GM12878 (cell line): ENCODE measurements at regions not wholly inside any gene's neighbourhood (a gene's known extent, or its start where the extent isn't known, plus 50 kb on each side); places are given as distances from the start of the nearest gene placed in this dataset.
"Not testable (repeated sequence)": the region's sequence is repeated elsewhere in the genome, so short reads cannot be mapped to it uniquely, and the experiment has no call there.

Source experiments
- ATAC-seq: fragments of 200-7000 bp; cut with Tn5 transposase; 3 replicates; pipeline ENCODE4 v1.9.1; 2020; ENCODE audit warnings: mild to moderate bottlenecking, moderate library complexity
- BruUV-seq: library from RNA; stranded (reverse); fragments of 400-500 nt; replicated peaks from 2 replicates; lab custom pipeline; 2021; lab: Mats Ljungman, UMichigan
- CTCF ChIA-PET: fragments of 300-600 bp; sonication (Branson Sonifier 250); formaldehyde crosslinking; extraction: SDS; loops from one replicate; lab custom pipeline; 2021; ENCODE audit warnings: inconsistent platforms; lab: Yijun Ruan, JAX
- POLR2A ChIA-PET: fragments of 350-600 bp; formaldehyde crosslinking; extraction: SDS; loops from one replicate; lab custom pipeline; 2021; ENCODE audit warnings: inconsistent platforms; lab: Charles Lee
- RAD21 ChIA-PET: fragments of 300-600 bp; sonication (Branson Sonifier 250); formaldehyde crosslinking; loops from one replicate; lab custom pipeline; 2023; ENCODE audit warnings: antibody characterized with exemption; ENCODE audit not compliant: unreplicated experiment; lab: Charles Lee
- SMC1A ChIA-PET: fragments of 300-600 bp; sonication (Branson Sonifier 250); formaldehyde crosslinking; loops from one replicate; lab custom pipeline; 2023; ENCODE audit not compliant: unreplicated experiment, uncharacterized antibody; lab: Charles Lee
- DNase-seq: peaks from one replicate; pipeline ENCODE4 v3.0.0-alpha.2; 2011; ENCODE audit warnings: low read depth, low spot score
- FAIRE-seq: peaks from 3 replicates; lab custom pipeline; 2011; peaks lifted over from hg19 to GRCh38; lab: Jason Lieb, UNC
- H2AFZ ChIP-seq: 2 replicates; pipeline ENCODE4 v1.6.0; 2011; ENCODE audit warnings: low read depth, low read length, control low read depth; ENCODE audit not compliant: control insufficient read depth
- H3K27ac ChIP-seq: 2 replicates; pipeline ENCODE4 v1.5.1; 2011; ENCODE audit warnings: control low read depth; ENCODE audit not compliant: control insufficient read depth, insufficient read depth
- H3K27me3 ChIP-seq, 2 experiments: replicated peaks in 1 of 2; 2 replicates each; pipeline versions ENCODE4 v1.6.0 to v1.6.1; 2011; ENCODE audit warnings: low read length in 1 of 2; ENCODE audit not compliant: control insufficient read depth in 2 of 2, insufficient read depth in 2 of 2
- H3K36me3 ChIP-seq, 2 experiments: 2 replicates each; pipeline ENCODE4 v1.5.1; 2011; ENCODE audit warnings: low read length in 1 of 2; ENCODE audit not compliant: control insufficient read depth in 2 of 2, insufficient read depth in 2 of 2
- H3K4me1 ChIP-seq: 2 replicates; pipeline ENCODE4 v1.6.1; 2011; ENCODE audit warnings: mild to moderate bottlenecking, low read length, moderate library complexity, mixed read lengths; ENCODE audit not compliant: control insufficient read depth, insufficient read depth
- H3K4me2 ChIP-seq: 2 replicates; pipeline ENCODE4 v1.6.0; 2011; ENCODE audit warnings: control low read depth; ENCODE audit not compliant: control insufficient read depth, insufficient read depth
- H3K4me3 ChIP-seq: fragments of 200-600 bp; sonication (generic); 2 replicates; pipeline ENCODE4 v1.5.1; 2016
- H3K79me2 ChIP-seq: 2 replicates; pipeline ENCODE4 v1.6.0; 2011; ENCODE audit warnings: low read length; ENCODE audit not compliant: control insufficient read depth, insufficient read depth
- H3K9ac ChIP-seq: 2 replicates; pipeline ENCODE4 v1.8.0; 2011; ENCODE audit warnings: low read length, control low read depth, mixed read lengths; ENCODE audit not compliant: control insufficient read depth, insufficient read depth
- H3K9me3 ChIP-seq: replicated peaks from 3 replicates; pipeline ENCODE4 v1.5.1; 2011; ENCODE audit warnings: mild to moderate bottlenecking, low read length; ENCODE audit not compliant: control insufficient read depth, insufficient read depth
- H4K20me1 ChIP-seq: 2 replicates; pipeline ENCODE4 v1.6.0; 2011; ENCODE audit not compliant: control insufficient read depth, insufficient read depth
- EZH2 ChIP-seq: IDR thresholded peaks from 2 replicates; pipeline ENCODE4 v1.6.1; 2012; ENCODE audit warnings: low read depth, mild to moderate bottlenecking, control low read depth, inconsistent platforms, low read length, borderline replicate concordance; ENCODE audit not compliant: control insufficient read depth
- JUNB ChIP-seq: IDR thresholded peaks from 2 replicates; pipeline ENCODE4 v1.6.1; 2016; ENCODE audit warnings: antibody characterized with exemption, mild to moderate bottlenecking
- MTA2 ChIP-seq: fragments of 450-650 bp; IDR thresholded peaks from 2 replicates; pipeline ENCODE4 v1.6.1; 2016; ENCODE audit warnings: low read depth, mild to moderate bottlenecking, moderate library complexity
- NFYA ChIP-seq: IDR thresholded peaks from 2 replicates; pipeline ENCODE4 v1.6.1; 2011; ENCODE audit warnings: low read depth, mild to moderate bottlenecking, low read length, improper control_type of control experiment, borderline replicate concordance
- PML ChIP-seq: IDR thresholded peaks from 2 replicates; pipeline ENCODE4 v1.6.1; 2012; ENCODE audit warnings: low read length, inconsistent platforms
- RBBP5 ChIP-seq: fragments of 200-600 bp; sonication (generic); conservative IDR thresholded peaks from 2 replicates; pipeline ENCODE4 v1.6.1; 2016
- SREBF2 ChIP-seq: IDR thresholded peaks from 2 replicates; pipeline ENCODE4 v1.6.1; 2012; ENCODE audit warnings: mild to moderate bottlenecking, low read length
- WGBS: methylation state at CpG from one replicate; pipeline ENCODE4 v1.1.6; 2016; ENCODE audit warnings: low lambda C conversion rate; ENCODE audit not compliant: insufficient replicate concordance, insufficient coverage; ENCODE audit errors: missing lambda C conversion rate; 5-methylcytosine and 5-hydroxymethylcytosine counted together
- in situ Hi-C: fragments of 300-500 bp; cut with MboI; formaldehyde crosslinking; loops from 9 replicates; pipeline ENCODE4 v1.14.3; 2018; ENCODE audit warnings: mixed read lengths
- intact Hi-C: fragments of 100-400 bp; cut with micrococcal nuclease; formaldehyde crosslinking; loops from one replicate; pipeline ENCODE4 v1.14.2; 2022; ENCODE audit not compliant: unreplicated experiment
- TF ChIP-seq, protein P1 (sequence below): IDR thresholded peaks from 2 replicates; pipeline ENCODE4 v1.6.1; 2012; ENCODE audit warnings: low read depth, low read length, improper control_type of control experiment

GRCh38 chrX:35590210-35590609 lies 207.9 kb upstream of the MAGEB16 start:
- no peaks in the 10 kb centered on the region for H3K27me3 ChIP-seq
- in situ Hi-C loops (no loop called here), intact Hi-C loops (no loop called here)
- no TSS peak for BruUV-seq
- H3K4me2 ChIP-seq, result no peak overlapping the region
- no peaks in the 10 kb centered on the region for H3K9me3 ChIP-seq
- no peaks in the 10 kb centered on the region for H4K20me1 ChIP-seq
- H3K4me1 ChIP-seq, result no peaks in the 10 kb centered on the region
- CTCF ChIA-PET, result no interaction called here
- no peak overlapping the region for H3K27ac ChIP-seq
- no peaks in the 10 kb centered on the region for H3K36me3 ChIP-seq
- TF ChIP-seq NFYA, result no peak
- peak; percentile 33; the same call in 1 of the 2 replicates for TF ChIP-seq MTA2
- peak; percentile 71 for TF ChIP-seq JUNB
- TF ChIP-seq SREBF2, result no peak
- TF ChIP-seq, protein P1, sequence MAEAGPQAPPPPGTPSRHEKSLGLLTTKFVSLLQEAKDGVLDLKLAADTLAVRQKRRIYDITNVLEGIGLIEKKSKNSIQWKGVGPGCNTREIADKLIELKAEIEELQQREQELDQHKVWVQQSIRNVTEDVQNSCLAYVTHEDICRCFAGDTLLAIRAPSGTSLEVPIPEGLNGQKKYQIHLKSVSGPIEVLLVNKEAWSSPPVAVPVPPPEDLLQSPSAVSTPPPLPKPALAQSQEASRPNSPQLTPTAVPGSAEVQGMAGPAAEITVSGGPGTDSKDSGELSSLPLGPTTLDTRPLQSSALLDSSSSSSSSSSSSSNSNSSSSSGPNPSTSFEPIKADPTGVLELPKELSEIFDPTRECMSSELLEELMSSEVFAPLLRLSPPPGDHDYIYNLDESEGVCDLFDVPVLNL, result no peak
- no peak for TF ChIP-seq PML
- TF ChIP-seq EZH2, result no peak
- TF ChIP-seq RBBP5, result no peak
- TF ChIP-seq, all 136 proteins: peak for 2
- ChIA-PET SMC1A (no interaction called here), POLR2A (no interaction called here), RAD21 (no interaction called here)
- no peak overlapping the region for H3K9ac ChIP-seq
- DNase-seq (no peak), ATAC-seq (peak; percentile 50), FAIRE-seq (no peak)
- H3K4me3 ChIP-seq, result no peak overlapping the region
- no peak overlapping the region for H2AFZ ChIP-seq
- H3K79me2 ChIP-seq, result no peaks in the 10 kb centered on the region

- H3K9me3 ChIP-seq, H3K9ac ChIP-seq, H3K79me2 ChIP-seq, H3K4me1 ChIP-seq, H3K36me3 ChIP-seq, RAD21 ChIA-PET, H3K4me3 ChIP-seq, BruUV-seq, H3K27me3 ChIP-seq, H4K20me1 ChIP-seq, H3K4me2 ChIP-seq, FAIRE-seq, H3K27ac ChIP-seq, intact Hi-C loops, DNase-seq, POLR2A ChIA-PET, H2AFZ ChIP-seq, SMC1A ChIA-PET, in situ Hi-C loops, ATAC-seq, CTCF ChIA-PET: not testable (repeated sequence)
- 16% methylated on average over 6 of the region's 6 CpGs for WGBS
Measured at GRCh38 chrX:35611562-35611961, 186.6 kb upstream of the MAGEB16 start.
